AG04450 (cell line): ENCODE measurements at regions not wholly inside any gene's neighbourhood (a gene's known extent, or its start where the extent isn't known, plus 50 kb on each side); places are given as distances from the start of the nearest gene placed in this dataset.

Source experiments
- CTCF ChIA-PET: fragments of 300-600, 350-600 bp; formaldehyde crosslinking; extraction: SDS; loops from one replicate; lab custom pipeline; 2022; ENCODE audit warnings: antibody characterized with exemption, inconsistent platforms; lab: Charles Lee
- POLR2A ChIA-PET: fragments of 350-600 bp; formaldehyde crosslinking; extraction: SDS; loops from one replicate; lab custom pipeline; 2021; ENCODE audit warnings: antibody characterized with exemption, inconsistent platforms; lab: Yijun Ruan, JAX
- DNase-seq: peaks from one replicate; pipeline ENCODE4 v3.0.0-alpha.2; 2011; ENCODE audit warnings: low read depth, low spot score
- H3K27ac ChIP-seq: one replicate; pipeline ENCODE4 v1.5.1; 2012; ENCODE audit warnings: low read depth, low read length, control low read depth
- H3K27me3 ChIP-seq: one replicate; pipeline ENCODE4 v1.6.0; 2012; ENCODE audit warnings: low read length; ENCODE audit not compliant: control insufficient read depth, insufficient read depth
- H3K4me3 ChIP-seq: 2 replicates; pipeline ENCODE4 v1.5.1; 2011; ENCODE audit warnings: mild to moderate bottlenecking, low read depth, low read length, control low read depth
- H3K9me3 ChIP-seq: 2 replicates; pipeline ENCODE4 v1.5.1; 2012; ENCODE audit warnings: low read length; ENCODE audit not compliant: control insufficient read depth, insufficient read depth
- CTCF ChIP-seq: IDR thresholded peaks from 2 replicates; pipeline ENCODE4 v1.5.1; 2011; ENCODE audit warnings: low read depth, low read length, control low read depth, inconsistent platforms

- ChIA-PET CTCF (no interaction called here), POLR2A (no interaction called here)
- no peaks in the 10 kb centered on the region for H3K27me3 ChIP-seq
- no peak for TF ChIP-seq CTCF
- no peaks in the 10 kb centered on the region for H3K9me3 ChIP-seq
- H3K27ac ChIP-seq: no peak overlapping the region
- no peak for DNase-seq
- H3K4me3 ChIP-seq: no peak overlapping the region
Measured at GRCh38 chr6:101203664-101204063, 189.8 kb upstream of the GRIK2 start.

GRCh38 chr6:101208152-101208551, 185.4 kb upstream of the GRIK2 start:
- no peak overlapping the region for H3K27ac ChIP-seq
- no peaks in the 10 kb centered on the region for H3K27me3 ChIP-seq
- DNase-seq: no peak
- H3K4me3 ChIP-seq: no peak overlapping the region
- ChIA-PET CTCF (no interaction called here), POLR2A (no interaction called here)
- TF ChIP-seq CTCF: no peak
- H3K9me3 ChIP-seq: no peaks in the 10 kb centered on the region; the same call in 1 of the 2 replicates

GRCh38 chr6:101212640-101213039, 180.9 kb upstream of the GRIK2 start:
- H3K4me3 ChIP-seq: no peak overlapping the region
- CTCF ChIA-PET: no interaction called here
- no peaks in the 10 kb centered on the region; the same call in 1 of the 2 replicates for H3K9me3 ChIP-seq
- H3K27ac ChIP-seq: no peak overlapping the region
- H3K27me3 ChIP-seq: no peaks in the 10 kb centered on the region
- no peak for TF ChIP-seq CTCF
- DNase-seq: no peak
- POLR2A ChIA-PET: no interaction called here

GRCh38 chr6:101222007-101222406, 171.5 kb upstream of the GRIK2 start:
- Histone ChIP-seq H3K27ac (no peak overlapping the region), H3K4me3 (no peak overlapping the region), H3K27me3 (no peaks in the 10 kb centered on the region), H3K9me3 (peaks cover 16% of the 10 kb centered on the region)
- CTCF ChIA-PET: no interaction called here
- POLR2A ChIA-PET: no interaction called here
- no peak for DNase-seq
- TF ChIP-seq CTCF: no peak

GRCh38 chr6:101224751-101225150, 168.8 kb upstream of the GRIK2 start:
- Histone ChIP-seq H3K27ac (no peak overlapping the region), H3K4me3 (no peak overlapping the region), H3K9me3 (peaks cover 22% of the 10 kb centered on the region), H3K27me3 (no peaks in the 10 kb centered on the region)
- no peak for TF ChIP-seq CTCF
- POLR2A ChIA-PET: no interaction called here
- CTCF ChIA-PET: no interaction called here
- DNase-seq: no peak
